Osteocyte (in vitro differentiated cells): ENCODE measurements at regions not wholly inside any gene's neighbourhood (a gene's known extent, or its start where the extent isn't known, plus 50 kb on each side); places are given as distances from the start of the nearest gene placed in this dataset.

Experiments
- DNase-seq: peaks from one replicate; pipeline ENCODE4 v3.0.0; 2021; ENCODE audit warnings: mixed read lengths; ENCODE audit not compliant: unreplicated experiment; ENCODE audit errors: extremely low spot score
- H3K27ac Mint-ChIP-seq: one replicate; pipeline ENCODE4 v1.8.0; 2021; ENCODE audit warnings: mild to moderate bottlenecking, mixed read lengths; ENCODE audit not compliant: unreplicated experiment
- H3K27me3 Mint-ChIP-seq: one replicate; pipeline ENCODE4 v1.8.0; 2021; ENCODE audit warnings: mixed read lengths; ENCODE audit not compliant: unreplicated experiment
- H3K36me3 Mint-ChIP-seq: one replicate; pipeline ENCODE4 v1.8.0; 2021; ENCODE audit warnings: mixed read lengths; ENCODE audit not compliant: unreplicated experiment
- H3K4me1 Mint-ChIP-seq: one replicate; pipeline ENCODE4 v1.8.0; 2021; ENCODE audit warnings: mixed read lengths; ENCODE audit not compliant: unreplicated experiment
- H3K4me3 Mint-ChIP-seq: one replicate; pipeline ENCODE4 v1.8.0; 2021; ENCODE audit warnings: mild to moderate bottlenecking, moderate library complexity, mixed read lengths; ENCODE audit not compliant: unreplicated experiment
- H3K9me3 Mint-ChIP-seq: one replicate; pipeline ENCODE4 v1.8.0; 2021; ENCODE audit warnings: mixed read lengths; ENCODE audit not compliant: unreplicated experiment
- CTCF ChIP-seq: fragments of 200-600 bp; sonication (generic); IDR thresholded peaks from 2 replicates; pipeline ENCODE4 v1.5.0; 2021; ENCODE audit warnings: antibody characterized with exemption, mild to moderate bottlenecking, moderate library complexity

GRCh38 chr5:17769277-17769676 is 135.0 kb downstream of the TAF11L14 start:
- TF ChIP-seq CTCF: no peak
- no peaks in the 10 kb centered on the region for H3K27me3 Mint-ChIP-seq
- H3K9me3 Mint-ChIP-seq: peaks cover 5% of the 10 kb centered on the region
- H3K4me1 Mint-ChIP-seq: peaks cover 15% of the 10 kb centered on the region
- H3K36me3 Mint-ChIP-seq: no peaks in the 10 kb centered on the region
- H3K4me3 Mint-ChIP-seq: no peak overlapping the region
- no peak overlapping the region for H3K27ac Mint-ChIP-seq
- DNase-seq: no peak

DNA sequence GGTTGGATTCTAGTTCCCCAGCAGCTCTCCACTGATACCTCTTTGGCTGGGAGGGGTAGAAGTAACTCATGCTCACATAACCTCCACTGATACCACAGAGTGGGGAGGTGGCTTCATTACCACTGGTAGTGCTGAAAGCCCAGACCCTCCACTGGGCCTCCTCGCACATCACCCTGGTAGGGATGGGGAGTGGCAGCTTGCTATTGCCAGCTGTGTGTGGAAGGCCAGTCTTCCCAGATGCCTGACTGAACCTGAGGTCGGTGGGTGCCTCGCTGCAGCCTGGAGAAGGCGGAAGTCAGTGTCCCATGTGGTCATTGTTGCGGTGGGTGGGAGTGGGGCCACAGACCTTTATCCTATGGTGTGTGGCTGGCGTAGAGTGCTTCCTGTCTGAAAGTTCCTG is 138.0 kb downstream of the TAF11L14 start:
- H3K27ac Mint-ChIP-seq: no peak overlapping the region
- no peak for DNase-seq
- no peaks in the 10 kb centered on the region for H3K36me3 Mint-ChIP-seq
- H3K9me3 Mint-ChIP-seq: peaks cover 5% of the 10 kb centered on the region
- no peak overlapping the region for H3K4me3 Mint-ChIP-seq
- TF ChIP-seq CTCF: no peak
- peaks cover 15% of the 10 kb centered on the region for H3K4me1 Mint-ChIP-seq
- no peaks in the 10 kb centered on the region for H3K27me3 Mint-ChIP-seq

DNA sequence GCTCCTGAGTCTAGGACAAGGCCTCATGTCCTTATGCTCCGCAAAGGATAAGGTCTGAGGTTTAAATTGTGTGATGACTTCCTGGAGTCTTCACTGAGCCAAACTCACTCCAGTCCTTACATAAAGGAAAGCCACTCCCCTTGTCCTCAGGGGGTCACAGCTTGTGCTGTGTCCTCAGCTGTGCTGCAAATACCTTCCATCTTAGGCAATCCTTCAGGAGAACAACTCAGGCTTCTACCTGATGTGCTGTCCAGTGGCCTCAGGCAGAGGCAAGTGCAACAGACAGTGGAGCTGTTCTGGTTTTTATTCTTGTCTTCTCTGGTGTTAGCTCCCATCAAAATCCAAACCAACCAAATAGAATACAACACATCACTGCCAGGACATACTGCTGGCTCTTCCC is 151.5 kb downstream of the TAF11L14 start:
- H3K27ac Mint-ChIP-seq: no peak overlapping the region
- H3K27me3 Mint-ChIP-seq: no peaks in the 10 kb centered on the region
- peaks cover 2% of the 10 kb centered on the region for H3K4me1 Mint-ChIP-seq

GRCh38 chr5:17788351-17788750 is 154.1 kb downstream of the TAF11L14 start:
- Mint-ChIP-seq H3K9me3 (no peaks in the 10 kb centered on the region), H3K36me3 (peaks cover 2% of the 10 kb centered on the region), H3K27ac (no peak overlapping the region), H3K27me3 (no peaks in the 10 kb centered on the region), H3K4me3 (no peak overlapping the region), H3K4me1 (peaks cover 2% of the 10 kb centered on the region)
- no peak for DNase-seq
- no peak for TF ChIP-seq CTCF

More for the DNA sequence above, 151.5 kb downstream of the TAF11L14 start:
- H3K9me3 Mint-ChIP-seq: no peaks in the 10 kb centered on the region
- no peak for DNase-seq
- peaks cover 2% of the 10 kb centered on the region for H3K36me3 Mint-ChIP-seq
- no peak for TF ChIP-seq CTCF
- no peak overlapping the region for H3K4me3 Mint-ChIP-seq

GRCh38 chr5:17794201-17794600 is 159.9 kb downstream of the TAF11L14 start:
- H3K4me1 Mint-ChIP-seq: peaks cover 8% of the 10 kb centered on the region
- no peak for TF ChIP-seq CTCF
- no peaks in the 10 kb centered on the region for H3K27me3 Mint-ChIP-seq
- peaks cover 2% of the 10 kb centered on the region for H3K36me3 Mint-ChIP-seq
- H3K9me3 Mint-ChIP-seq: no peaks in the 10 kb centered on the region
- no peak for DNase-seq
- no peak overlapping the region for H3K4me3 Mint-ChIP-seq
- no peak overlapping the region for H3K27ac Mint-ChIP-seq
